GM19239 (cell line): ENCODE measurements at regions not wholly inside any gene's neighbourhood (a gene's known extent, or its start where the extent isn't known, plus 50 kb on each side); places are given as distances from the start of the nearest gene placed in this dataset.
"Not testable (repeated sequence)": the region's sequence is repeated elsewhere in the genome, so short reads cannot be mapped to it uniquely, and the experiment has no call there.

Source experiments
- DNase-seq: peaks from one replicate; pipeline ENCODE4 v3.0.0; 2011; ENCODE audit warnings: low spot score; ENCODE audit not compliant: insufficient read length
- FAIRE-seq: peaks from 2 replicates; lab custom pipeline; 2011; peaks lifted over from hg19 to GRCh38; lab: Jason Lieb, UNC

DNA sequence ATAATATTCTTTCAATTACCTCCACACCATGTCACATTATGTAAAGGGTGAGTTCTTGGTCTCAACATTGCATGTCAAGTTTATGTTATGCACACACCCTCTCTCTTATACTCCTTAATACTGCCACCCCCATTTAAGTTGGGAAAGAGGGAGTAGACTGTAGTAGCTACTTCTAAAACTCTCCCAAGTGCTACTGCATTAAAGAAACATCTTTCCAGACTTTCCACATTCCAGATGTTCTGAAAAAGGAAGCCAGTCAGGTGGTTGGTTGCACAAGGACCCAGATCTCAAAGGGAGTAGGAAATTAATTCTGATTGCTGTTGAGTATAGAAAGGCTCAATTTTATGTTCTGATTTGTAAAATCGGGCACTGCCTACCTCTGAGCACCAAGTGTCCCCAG, 419.5 kb downstream of the CD83 start:
- no peak for FAIRE-seq
- DNase-seq: no peak

DNA sequence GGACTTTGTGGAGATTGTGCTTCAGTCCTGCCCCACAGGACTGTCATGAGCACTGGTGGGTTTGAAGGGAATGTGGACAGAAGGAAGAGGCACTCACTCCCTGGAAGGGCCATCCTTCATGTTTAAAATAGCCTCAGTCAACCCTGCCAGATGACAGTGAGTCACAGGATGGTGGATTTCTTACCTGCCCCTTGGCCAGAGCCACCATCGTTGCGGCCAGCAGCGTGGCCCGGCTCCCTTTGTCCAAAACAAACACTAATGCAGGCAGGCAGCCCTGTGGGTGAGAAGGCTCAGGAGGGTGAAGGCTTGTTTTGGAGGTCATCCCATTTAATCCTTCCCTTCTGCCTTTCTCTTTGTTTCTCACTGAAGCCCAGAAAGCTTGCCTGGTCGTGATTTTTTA, 422.7 kb downstream of the CD83 start:
- DNase-seq: no peak
- FAIRE-seq: no peak

DNA sequence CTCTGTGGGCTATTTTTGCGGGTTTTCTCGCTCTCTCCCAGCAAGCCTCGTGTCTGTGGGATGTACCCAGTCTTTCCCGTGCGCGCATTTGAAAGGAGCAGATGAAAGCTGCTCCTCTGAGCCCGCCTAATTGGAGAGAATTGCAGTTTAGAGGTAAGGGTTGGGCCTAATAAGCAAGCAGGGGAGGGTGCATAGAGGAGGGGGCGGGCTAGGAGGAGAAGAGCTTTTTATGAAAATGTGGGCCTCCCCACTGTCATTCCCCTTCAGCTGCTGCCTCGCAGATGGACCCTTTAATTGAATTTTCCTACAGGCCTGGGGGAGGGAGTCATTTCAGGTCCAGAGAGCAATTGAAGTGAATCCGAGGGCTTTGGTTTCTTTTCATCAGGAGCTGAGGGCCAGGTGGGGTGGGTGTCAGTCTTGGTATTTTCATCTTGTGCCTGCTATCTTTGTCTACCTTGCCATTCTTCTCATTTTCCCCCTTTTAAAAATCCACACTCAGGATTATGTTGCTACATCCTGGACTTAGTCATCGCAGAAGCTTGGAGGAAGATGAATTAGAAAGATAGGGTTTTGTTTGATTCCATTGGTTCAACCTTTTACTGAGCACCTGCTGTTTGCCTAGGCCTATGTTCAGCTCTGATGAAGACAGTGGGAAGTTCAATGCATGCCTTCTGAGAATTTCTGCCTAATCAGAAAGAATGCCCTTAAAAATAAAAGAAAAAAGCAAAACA, 423.4 kb downstream of the CD83 start:
- no peak for DNase-seq
- FAIRE-seq: no peak

DNA sequence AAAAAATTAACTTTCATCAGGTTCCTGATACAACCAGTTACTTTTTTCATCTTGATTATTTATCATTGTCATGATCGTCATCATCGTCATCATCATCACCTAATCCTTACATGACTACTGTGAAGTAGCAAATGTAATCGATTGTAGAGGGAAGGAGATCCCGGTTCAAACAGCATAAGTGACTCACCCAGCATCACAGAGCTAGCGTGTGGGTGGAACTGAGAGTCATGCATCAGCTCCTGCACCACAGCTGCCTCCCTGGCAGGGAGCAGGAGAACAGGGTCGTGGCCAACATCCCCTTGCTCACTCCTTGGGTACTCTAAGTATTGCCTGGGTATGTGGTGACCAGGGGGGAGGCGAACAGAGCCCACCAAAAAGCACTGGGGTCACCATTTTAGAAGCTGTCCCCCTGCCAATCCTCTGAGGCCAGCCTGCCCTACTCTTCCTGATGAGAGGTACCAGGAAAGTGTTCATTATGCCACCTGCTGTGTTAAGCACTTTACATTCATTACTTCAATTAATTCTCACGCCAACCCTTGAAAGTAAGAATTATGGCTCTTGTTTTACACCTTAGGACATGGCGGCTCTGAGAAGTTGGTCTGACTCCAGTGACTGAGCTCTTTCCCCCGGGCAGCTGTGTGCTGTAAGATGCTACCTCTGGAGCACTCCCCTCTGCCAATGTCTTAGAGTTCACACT, 425.2 kb downstream of the CD83 start:
- FAIRE-seq (no peak), DNase-seq (peak; percentile 6)

DNA sequence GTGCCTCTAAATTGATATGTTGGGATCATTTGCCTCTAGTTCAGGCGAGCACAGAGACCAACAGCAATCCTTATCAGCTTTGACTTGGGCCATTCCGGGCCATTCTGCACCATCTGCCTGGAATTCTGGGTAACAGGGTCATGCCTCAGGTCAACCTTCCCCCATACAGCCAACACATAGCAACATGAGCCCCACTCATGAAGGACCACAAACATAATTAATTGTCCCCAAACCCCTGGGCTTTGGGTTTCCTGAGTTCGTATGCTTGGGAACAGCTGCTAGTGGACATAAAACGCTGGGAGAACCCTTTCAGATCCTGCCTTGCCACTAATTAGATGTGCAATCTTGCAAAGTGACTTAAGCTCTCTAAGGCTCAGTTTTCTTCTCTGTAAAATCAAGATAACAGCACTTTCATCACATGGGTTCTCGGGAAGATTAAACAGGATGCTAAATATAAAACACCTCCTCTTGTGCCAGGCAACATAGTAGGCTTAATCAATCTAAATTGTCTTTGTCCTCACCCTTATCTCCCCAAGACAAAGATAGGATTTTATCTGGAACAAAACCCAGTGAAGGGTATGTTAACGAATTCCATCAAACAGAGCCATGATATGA, 426.5 kb downstream of the CD83 start:
- DNase-seq: no peak
- FAIRE-seq: no peak

DNA sequence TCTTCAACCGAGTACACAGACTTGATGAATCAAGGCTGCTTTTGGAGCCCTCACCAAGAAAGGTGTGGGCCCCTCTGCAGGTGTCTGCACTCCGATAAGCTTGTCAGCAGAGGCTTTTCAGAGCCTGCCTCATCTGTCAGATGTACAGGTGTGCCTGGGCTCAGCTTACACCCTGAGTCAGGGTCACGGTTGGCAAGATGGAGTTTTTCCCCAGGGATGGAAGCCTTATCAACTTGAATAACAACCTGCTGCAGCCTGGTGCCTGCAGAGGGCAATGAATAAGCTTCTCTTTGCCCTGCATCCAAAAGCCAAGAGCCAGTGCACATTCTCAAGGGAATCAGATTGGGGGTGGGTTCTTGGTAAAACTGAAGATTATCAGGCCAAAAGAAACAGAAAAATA, 427.1 kb downstream of the CD83 start:
- no peak for DNase-seq
- no peak for FAIRE-seq

DNA sequence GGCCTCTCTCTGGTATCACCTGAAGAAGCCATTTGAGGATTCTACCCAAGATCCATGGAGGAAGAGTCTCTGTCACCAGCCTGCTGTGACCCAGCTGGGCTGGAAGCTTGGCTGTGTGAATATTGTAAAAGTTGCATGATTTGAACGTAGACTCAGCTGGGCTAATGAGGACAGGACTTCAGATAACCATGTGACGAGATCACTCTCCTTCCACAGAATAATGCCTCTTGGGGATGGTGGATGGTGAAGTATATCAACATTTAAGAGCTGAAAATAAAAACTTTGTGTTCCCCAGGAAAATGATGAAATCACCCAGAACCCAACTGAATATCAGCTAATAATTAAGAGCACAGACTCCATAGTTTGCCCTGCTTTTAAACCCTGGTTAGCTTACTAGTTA, 427.9 kb downstream of the CD83 start:
- DNase-seq (no peak), FAIRE-seq (no peak)

DNA sequence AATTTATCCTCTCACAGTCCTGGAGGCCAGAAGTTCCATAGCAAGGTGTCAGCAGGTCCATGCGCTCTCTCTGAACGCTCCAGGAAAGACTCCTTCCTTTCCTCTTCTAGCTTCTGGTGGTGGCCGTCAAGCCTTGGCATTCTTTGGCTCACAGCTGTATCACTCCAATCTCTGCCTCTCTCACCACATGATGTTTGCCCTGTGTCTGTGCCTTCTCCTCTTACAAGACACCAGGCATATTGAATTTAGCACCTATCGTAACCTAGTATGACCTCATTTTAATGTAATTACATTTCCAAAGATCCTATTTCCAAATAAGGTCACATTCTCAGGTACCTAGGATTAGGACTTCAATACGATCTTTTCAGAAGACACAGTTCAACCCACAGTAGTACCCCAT, 428.5 kb downstream of the CD83 start:
- no peak for FAIRE-seq
- no peak for DNase-seq

DNA sequence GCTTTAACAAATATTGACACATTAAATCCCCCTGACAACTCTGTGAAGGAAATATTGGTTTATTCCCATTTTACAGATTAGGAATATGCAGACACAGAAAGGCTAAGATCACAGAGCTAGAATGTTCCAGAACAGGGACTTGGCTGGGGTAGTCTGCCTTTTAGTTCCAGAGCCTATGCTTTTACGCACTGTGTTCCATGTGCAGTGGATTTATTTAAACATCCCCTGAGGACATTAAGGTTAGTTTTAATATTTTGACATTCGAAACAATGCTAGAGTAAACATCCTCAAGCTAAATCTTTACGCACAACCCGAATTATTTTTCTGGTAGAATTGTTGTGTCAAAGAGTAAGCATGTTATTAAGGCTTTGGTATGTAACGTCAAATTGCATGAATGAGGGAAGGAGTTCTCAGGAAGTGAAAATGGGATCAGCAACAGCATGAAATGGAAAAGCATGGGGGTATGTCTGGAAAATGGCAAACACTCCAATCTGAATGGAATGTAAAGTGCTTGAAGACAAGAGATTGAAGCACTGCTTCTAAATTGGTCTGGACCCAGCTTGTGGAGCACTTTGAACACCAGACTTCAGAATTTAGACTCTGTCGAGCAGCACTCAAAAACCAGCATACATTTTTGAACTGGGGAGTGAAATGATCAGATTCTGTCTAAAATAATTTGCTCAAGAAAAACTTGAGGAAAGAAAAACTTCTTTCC, 429.9 kb downstream of the CD83 start:
- FAIRE-seq (no peak), DNase-seq (no peak)

DNA sequence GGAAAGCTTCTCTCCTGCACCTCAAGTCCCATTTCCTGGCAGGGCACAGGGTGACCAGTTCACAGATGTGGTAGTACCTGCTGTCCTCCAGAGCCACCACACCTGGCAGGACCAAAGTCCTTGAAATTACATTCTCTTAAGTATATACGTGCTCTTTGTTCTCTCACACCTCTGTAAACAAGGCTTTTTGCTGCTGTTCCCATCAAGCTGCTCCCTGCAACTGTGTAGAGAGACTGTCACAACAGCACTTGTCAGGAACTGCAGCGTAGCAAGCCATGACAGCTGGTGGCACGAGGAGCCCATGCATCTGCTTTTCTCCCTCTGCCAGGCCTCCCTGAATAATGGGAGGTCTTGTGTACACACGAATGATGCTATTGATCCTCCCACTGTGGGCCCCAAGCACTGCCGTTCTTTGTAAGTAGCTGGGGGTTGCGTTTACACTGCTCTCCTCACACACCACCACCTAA, 431.8 kb downstream of the CD83 start:
- DNase-seq (no peak), FAIRE-seq (no peak)

DNA sequence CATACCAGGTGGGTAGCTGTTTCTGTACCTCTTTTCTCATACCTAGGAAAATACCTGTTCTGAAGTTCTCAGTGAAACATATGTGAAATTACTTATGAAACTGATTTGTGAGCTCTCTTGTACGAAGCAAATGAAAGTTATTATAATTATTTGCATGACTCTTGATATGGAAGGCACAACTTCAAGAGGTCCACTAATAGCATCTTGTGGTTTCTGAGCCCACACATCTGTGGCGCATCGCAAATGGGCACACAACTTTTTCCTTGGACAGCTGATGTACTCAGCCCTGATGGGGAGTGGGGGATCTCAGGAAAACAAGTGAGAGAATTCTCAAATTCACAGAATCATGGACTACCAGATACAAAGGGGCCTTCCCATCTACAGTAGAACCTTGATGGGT, 432.3 kb downstream of the CD83 start:
- no peak for DNase-seq
- FAIRE-seq: no peak

DNA sequence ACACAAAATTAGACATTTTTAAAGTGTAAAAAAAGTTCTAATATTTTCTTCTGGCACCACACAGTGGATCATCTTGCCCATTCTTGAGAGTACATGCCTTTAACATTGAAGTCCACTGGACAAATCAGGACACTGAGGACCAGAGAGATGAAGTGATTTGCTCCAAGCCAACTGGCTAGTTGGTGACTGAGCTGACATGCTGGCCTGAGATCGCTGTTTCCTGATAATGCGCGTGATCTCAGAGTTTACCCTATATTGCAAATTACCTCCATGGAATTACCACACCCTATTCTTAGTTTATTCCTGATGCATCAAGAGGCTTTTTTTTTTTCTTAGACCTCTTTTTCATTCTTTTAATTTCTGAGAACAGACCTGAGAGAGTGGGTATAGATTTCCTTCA, 432.8 kb downstream of the CD83 start:
- FAIRE-seq: no peak

DNA sequence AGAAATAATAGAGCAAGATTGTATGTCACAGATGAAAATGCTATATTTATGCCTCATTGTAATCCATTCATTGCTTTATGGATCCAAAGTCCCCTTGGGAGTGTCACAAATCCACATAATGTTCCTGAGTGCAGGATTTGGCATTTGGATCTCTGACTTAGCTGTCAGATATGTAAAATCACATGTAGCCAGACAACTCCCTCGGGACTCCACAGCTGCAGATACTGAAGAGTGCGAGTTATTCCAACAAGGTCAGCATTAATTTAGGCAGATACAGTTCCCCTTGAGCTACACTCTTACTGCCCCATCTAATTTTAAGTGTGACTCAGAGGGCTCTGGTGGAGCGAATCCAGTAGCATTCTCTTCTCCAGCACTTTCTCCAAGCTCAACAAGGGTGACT, 433.2 kb downstream of the CD83 start:
- DNase-seq: no peak
- FAIRE-seq: no peak

More for the DNA sequence above, 432.8 kb downstream of the CD83 start:
- no peak for DNase-seq

DNA sequence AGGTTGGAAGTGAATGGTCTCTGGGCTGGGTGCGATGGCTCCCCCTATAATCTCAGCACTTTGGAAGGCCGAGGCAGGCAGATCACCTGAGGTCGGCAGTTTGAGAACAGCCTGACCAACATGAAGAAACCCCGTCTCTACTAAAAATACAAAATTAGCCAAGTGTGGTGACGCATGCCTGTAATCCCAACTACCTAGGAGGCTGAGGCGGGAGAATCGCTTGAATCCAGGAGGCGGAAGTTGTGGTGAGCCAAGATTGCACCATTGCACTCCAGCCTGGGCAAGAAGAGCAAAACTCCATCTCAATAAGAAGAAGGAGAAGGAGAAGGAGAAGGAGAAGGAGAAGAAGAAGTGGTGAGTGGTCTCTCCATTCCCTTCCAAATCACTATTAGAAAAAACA, 434.0 kb downstream of the CD83 start:
- not testable (repeated sequence) for DNase-seq, FAIRE-seq

DNA sequence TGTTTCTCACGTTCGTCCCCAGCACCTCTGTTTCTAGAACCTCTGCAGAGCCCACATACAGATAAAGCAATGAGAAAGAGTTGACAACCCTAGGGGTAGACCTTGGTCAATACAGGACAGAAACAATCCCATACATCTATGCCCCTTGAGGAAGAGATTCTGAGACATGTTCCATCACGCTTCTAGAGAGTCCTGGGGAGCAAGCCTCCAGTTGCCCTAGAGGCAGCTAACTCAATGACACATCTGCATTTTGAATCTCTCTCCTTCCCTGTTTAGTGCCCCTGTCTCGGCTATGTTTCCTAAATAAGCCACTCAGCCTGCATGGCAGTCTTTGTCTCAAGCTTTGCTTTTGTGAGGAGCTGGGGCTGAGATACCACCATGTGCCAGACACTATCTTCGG, 435.3 kb downstream of the CD83 start:
- no peak for FAIRE-seq
- no peak for DNase-seq

DNA sequence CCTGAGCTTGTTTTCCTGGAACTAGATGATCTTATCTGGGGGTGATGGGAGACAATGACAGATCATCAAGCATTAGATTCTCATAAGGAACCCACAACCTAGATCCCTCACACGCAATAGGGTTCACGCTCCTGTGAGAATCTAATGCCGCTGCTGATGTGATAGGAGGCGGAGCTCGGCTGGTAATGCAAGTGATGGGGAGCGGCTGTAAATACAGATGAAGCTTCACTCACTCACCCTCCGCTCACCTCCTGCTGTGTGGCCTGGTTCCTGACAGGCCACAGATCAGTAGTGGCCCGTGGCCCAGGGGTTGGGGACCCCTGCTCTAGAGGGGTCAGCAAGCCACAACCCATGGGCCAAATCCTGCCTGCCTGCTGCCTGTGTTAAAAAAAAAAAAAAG, 435.9 kb downstream of the CD83 start:
- no peak for DNase-seq
- FAIRE-seq: no peak

DNA sequence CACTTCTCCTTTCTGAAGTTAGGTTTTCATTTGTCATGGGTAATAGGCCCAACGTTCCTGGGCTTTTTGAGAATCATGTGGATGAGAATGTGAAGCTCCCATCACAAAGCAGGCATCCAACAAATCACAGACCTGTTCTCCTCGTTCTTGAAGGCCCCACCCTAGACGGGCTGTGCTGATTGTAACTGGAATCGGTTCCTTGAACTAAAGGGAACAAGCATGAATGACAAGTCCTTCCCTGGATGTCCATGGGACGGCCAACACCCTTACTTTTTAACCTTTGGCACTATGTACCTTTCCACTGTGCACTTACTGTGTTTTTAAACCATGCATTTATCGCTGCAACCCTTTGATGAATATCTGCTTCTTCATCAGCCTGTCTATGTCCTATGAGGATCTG, 438.2 kb downstream of the CD83 start:
- FAIRE-seq (no peak), DNase-seq (no peak)

DNA sequence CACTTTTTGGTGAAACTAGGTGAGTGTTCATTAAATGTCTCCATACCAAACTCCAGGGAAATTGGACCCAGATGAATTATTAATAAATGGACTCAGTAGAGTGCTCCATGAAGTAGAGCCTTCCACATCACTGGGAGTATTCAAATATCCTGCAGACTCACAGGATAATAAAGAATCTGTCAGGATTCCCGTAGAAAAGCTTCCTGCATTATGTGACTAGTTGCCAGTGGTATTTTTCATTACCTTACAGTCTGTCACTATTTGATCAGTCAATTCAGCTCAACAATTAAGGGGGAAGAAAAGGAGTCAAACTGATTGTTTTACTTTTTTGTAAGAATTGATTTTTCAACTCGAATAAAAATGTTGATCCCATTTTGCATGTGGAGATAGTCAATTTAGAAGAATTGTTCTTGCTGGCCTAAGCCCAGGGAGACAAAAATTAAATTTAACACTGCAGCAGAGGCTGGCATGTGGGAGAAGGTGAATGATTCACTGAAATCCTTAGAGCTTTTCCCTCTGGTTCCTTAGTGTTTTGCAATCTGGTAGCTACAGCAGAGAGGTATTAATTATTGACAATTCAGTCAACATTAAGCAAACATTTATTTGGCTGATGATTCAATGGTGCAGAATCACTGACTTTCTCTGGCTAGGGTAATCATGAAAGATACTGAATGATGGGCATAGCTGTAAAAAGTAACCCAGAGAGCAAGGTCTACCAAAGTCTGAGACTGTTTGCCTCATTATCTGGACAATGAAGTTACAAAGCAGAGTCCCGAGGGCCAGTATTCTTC, 442.4 kb downstream of the CD83 start:
- no peak for FAIRE-seq
- DNase-seq: no peak

DNA sequence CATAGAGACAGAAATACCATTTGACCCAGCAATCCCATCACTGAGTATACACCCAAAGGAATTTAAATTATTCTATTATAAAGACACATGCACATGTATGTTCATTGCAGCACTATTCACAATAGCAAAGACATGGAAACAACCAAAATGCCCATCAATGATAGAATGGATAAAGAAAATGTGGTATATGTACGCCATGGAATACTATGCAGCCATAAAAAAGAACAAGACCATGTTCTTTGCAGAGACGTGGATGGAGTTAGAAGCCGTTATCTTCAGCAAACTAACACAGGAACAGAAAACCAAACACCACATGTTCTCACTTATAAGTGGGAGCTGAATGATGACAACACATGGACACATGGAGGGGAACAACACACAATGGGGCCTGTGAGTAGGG, 444.0 kb downstream of the CD83 start:
- DNase-seq, FAIRE-seq: not testable (repeated sequence)

DNA sequence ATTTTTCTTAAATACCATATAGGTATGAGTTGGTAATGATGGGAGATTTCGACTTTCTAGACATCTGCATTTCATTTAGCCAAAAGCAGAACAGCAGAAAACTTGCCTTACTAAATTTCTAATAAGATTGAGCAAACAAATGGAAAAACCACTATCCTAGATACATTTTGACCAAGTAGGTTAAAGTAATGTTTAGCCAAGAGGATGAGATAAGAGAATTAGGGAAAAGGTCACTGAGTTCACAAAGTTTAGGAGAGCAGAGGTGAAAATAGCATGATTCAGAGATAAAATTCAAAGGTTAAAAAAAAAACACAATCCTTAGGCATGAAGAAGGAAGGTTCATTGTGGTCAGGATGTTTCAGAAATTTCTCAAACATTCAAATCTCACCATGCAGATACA, 450.3 kb downstream of the CD83 start:
- DNase-seq (no peak), FAIRE-seq (no peak)
